GM13977 (cell line): ENCODE measurements at regions not wholly inside any gene's neighbourhood (a gene's known extent, or its start where the extent isn't known, plus 50 kb on each side); places are given as distances from the start of the nearest gene placed in this dataset.

Experiments used
- DNase-seq: peaks from one replicate; pipeline ENCODE4 v3.0.0; 2012; ENCODE audit warnings: low spot score
- CTCF ChIP-seq: IDR thresholded peaks from 2 replicates; pipeline ENCODE4 v1.5.1; 2012; ENCODE audit warnings: mild to moderate bottlenecking, control low read depth; ENCODE audit not compliant: insufficient read depth; ENCODE audit errors: extremely low read depth, missing control alignments
- in situ Hi-C: fragments of 300-500 bp; cut with MboI; formaldehyde crosslinking; loops from one replicate; pipeline ENCODE4 v1.12.0; 2022; ENCODE audit warnings: low sequenced_read_pairs, low pct_unique_long_range_greater_than_20kb, mixed read lengths, inconsistent platforms; ENCODE audit not compliant: unreplicated experiment

GRCh38 chr9:105959531-105959930, 265.2 kb downstream of the TMEM38B start:
- in situ Hi-C loops, result no loop called here
- no peak for DNase-seq
- TF ChIP-seq CTCF, result no peak

- TF ChIP-seq CTCF, result no peak
- in situ Hi-C loops, result no loop called here
- DNase-seq, result no peak
These were observed 269.2 kb downstream of the TMEM38B start for GRCh38 chr9:105963343-105964099.

GRCh38 chr9:105964156-105964555, 269.8 kb downstream of the TMEM38B start:
- TF ChIP-seq CTCF, result no peak
- DNase-seq, result no peak
- in situ Hi-C loops, result no loop called here

- in situ Hi-C loops, result no loop called here
- DNase-seq, result no peak
- TF ChIP-seq CTCF, result no peak
These were observed 272.5 kb downstream of the TMEM38B start for GRCh38 chr9:105966834-105967233.

GRCh38 chr9:105967248-105967647, 272.9 kb downstream of the TMEM38B start:
- no peak for DNase-seq
- TF ChIP-seq CTCF, result no peak
- in situ Hi-C loops, result no loop called here

GRCh38 chr9:105967797-105968196, 273.5 kb downstream of the TMEM38B start:
- in situ Hi-C loops, result no loop called here
- no peak for DNase-seq
- TF ChIP-seq CTCF, result no peak
